NCI-H2227 treated with DMSO at 0.1 percent for 48 hours (cell line): ENCODE measurements at regions not wholly inside any gene's neighbourhood (a gene's known extent, or its start where the extent isn't known, plus 50 kb on each side); places are given as distances from the start of the nearest gene placed in this dataset.

Experiments
- DNase-seq: peaks from one replicate; lab custom pipeline; 2025; lab: John Stamatoyannopoulos, UW

DNA sequence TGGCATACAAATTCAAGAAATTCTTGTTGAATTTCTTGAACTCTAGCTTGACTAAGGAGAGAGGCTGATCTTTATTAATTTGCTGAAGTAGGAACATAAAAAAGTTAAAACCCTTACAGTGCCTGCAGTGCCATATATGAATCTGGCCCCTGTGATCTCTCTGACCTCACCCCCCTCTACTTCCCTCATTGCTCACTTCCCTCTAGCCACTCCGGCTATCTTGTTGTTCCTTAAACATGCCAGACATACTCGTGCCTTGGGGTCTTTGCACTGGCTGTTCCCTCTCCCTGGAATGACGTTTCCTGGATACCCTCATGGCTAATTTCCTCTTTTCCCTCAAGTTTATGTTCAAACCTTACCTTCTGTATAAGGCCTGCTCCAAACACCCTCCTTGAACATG, 246.3 kb upstream of the SIX2 start:
- no peak for DNase-seq

DNA sequence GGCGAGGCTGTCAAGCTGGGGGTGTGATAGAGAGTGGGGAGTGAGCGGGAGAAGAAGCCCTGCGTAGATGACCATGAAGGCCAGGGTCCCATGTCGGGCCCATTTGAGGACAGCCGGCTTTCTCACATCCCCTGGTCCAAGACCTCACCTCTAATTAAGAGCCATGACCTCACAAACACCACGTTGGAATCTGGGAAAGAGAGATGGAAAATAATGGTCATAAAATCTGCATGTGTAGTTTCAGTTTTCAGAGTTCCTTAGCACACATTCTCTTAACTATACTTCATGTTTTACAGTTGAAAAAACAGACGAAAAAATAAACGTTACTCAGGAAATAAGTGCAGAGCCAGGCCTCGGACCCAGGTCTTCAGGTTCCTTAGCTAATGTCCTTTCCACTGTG, 244.8 kb upstream of the SIX2 start:
- DNase-seq: no peak

DNA sequence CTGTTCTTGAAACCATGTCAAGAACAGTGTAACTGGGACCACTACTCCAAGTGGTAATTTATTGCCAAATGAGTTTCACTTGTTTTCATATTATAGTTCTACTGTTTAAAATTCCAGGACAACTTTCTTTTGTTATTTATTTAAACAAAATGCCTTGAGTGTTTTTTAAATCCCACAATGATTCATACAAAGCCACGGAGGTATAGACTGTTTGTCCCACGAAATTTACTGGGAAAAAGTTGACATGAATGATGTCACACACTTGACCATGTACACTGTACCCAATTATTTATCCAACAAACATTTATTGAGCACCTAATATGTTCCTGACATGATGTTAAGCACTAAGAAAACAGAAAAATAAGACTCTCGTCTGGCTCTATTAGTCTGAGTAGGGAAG, 243.9 kb upstream of the SIX2 start:
- no peak for DNase-seq

DNA sequence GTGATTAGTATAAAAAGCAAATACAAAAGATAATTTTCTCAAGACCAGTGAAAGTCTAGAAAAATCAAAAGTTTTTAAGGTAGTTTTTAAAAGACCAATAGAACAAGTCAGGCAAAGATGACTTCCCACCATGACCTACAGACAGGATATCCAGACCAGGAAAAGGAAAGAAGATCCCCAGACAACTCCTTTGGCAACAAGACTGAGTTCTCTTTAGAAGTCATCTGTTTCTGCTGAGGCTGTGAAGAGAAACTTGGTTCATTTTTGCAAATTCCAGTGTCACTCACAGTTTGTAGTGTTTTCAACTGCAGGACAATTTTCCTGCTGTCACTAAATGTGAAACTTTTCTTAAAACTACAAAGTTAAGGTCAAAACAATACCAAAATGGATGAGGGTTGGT, 240.9 kb upstream of the SIX2 start:
- no peak for DNase-seq

DNA sequence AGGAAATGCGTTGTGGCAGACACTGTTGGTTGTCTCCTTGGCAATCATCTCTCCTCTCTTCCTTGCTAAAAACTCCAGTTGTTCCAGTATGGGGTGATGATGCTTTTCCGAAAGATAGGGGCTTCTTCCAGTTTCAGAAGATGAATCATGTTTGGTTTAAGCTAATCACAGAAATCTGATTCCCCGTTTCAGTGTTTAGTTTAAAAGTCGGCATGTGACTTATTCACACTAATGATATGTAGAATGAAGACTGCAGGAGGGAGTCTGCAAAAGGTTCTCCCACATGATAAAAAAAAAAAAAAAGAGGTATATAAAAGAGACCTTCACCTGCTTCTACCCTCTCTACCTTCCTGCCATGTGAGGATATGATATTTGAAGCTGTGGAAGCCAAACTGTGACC, 239.0 kb upstream of the SIX2 start:
- DNase-seq: no peak

DNA sequence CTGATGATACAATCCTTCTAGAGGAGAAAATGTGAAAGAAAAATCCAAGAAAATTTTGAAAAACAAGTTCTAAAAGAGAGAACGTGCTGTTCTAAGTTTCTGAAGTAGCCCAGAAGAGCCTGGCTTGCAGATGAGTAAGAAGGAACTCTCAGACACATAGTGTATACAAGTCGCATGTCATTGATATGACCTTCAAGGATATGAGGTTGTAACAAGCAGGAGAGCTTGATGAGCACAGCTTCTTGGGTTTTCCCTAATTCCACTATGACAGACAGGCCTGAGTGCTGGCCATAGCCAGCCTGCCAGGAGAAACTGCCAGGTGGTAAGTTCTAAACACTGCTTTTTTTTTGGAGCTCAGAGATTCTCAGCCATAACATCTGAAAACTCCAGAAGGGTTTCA, 235.7 kb upstream of the SIX2 start:
- DNase-seq: no peak

DNA sequence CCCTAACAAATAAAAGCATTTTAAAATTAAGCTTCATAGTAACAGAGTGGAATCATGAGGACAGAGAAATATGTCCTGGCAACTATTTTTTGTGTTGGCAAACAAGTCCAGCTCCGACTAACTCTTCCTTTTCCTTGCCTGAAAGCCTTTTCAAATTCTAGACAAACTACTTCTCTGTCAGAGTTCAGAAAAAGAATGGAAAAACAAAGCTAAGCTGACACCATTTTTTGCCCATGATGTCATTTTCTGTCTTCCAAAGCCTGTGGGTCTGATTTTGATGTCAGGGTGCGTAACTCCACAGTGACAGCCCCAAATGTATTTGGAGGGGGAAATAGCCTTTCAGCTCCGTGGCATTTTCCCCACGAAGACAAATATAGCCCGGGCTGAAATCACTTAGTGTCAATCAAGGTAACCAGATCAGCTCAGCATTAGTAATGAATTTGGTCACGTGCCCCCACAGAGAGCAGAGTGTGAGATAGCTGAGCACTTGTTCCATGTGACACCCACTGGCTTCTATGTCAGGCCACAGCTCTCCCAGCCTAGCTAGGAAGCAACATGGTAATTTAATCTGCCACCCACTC, 233.0 kb upstream of the SIX2 start:
- no peak for DNase-seq

DNA sequence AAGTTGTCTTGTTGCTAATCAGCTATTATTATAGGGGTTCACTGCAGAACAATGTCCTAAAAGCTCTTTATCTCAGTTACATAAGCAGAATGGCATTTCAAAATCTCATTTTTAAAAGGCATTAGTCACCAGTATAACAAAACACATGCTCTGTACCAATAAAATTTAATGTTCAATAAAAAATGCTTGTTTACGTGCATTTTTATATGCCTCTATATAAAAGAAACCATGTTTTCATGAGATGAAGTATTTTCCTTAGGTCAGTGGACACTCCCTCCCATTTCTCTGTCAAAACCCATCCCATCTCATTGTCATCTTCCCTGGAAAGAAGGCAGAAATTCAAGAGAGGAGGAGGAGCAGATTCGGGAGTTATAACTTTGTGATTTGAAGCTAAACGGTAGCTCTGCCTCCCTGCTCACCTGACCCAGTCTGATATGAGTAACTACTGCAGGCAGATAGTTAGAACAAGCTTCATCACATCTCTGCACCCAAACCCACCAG, 231.9 kb upstream of the SIX2 start:
- peak; percentile 37 for DNase-seq

DNA sequence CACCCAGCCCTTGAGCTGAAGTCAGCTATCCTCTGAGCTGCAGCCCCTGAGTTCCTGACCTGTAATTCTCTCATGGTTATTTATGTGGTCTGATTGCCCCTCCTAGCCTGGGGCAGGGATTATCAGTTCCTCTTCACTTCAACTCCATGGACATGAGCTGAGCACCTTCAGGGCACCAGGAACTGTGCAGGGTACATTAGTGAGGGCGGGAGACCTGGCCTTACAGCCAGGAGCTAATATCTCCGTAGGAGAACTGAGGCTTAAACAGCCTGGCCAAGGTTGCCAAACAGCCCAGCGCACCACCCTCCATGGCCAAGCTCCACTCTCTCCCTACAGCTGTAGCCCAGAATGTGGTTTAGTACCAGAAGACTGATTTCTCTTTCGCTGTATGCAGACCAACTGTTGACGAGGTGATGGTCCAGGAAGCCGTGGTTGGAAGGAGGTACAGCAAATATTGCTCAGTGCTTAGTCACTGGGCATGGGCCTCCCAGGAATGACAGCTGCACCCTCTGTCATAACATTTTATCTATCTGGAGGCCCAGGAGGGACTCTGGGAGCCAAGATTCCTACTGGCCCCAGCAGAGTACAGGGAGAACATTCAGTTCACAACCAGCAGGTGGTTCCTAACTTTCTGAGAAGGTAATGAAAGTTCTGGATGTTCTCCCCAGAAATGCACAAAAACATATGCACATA, 228.7 kb upstream of the SIX2 start:
- no peak for DNase-seq

DNA sequence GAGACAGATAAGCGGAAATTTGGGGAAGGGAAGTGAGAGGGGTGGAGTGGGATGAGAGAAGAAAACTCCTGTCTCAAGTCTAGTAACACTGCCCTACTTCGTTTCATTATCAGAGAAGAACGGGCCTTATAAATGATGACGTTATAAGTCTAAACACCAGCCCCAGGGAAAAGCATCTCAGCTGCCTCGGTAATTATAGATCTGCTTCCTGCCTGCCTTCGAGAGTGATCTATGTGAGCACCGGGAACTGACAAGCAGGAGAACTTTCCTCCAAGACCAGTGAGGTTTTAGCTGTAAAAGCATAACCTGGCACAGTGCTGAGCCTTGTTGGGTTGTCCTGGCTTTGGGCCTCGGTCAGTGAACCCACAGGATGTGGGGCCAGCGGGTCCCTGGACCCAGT, 227.9 kb upstream of the SIX2 start:
- peak; percentile 41 for DNase-seq

DNA sequence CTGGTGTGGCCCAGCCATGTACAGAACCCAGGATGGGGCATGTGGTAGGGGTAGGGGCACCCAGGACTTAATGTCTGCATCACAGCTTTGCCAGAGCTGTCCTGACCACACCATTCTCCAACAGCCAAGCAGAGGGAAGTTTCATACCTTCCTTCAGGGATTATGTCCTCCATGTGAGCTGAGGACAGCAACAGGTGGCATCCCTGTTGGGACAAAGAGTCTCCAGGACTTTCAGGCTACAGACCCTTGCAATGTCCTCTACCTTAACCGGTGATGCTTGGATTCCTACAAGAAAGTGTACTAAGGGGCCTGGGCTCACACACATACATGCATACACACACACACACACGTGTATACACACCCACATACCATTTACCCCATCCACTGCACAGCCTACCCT, 227.0 kb upstream of the SIX2 start:
- DNase-seq: no peak

DNA sequence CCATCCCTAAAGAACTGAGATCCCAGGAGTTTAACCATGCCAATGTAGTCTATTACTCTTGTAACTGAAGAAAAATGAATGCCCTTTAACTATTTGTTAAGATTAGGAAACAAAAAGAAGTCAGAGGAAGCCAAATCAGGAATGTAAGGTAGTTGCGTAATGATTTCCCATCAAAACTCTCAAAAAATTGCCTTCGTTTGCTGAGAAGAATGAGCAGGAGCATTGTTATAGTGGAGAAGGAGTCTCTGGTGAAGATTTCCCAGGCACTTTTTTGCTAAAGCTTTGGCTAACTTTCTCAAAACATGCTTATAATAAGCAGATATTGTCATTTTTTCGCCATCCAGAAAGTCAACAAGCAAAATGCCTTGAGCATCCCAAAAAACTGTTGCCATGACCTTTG, 224.0 kb upstream of the SIX2 start:
- DNase-seq: no peak

DNA sequence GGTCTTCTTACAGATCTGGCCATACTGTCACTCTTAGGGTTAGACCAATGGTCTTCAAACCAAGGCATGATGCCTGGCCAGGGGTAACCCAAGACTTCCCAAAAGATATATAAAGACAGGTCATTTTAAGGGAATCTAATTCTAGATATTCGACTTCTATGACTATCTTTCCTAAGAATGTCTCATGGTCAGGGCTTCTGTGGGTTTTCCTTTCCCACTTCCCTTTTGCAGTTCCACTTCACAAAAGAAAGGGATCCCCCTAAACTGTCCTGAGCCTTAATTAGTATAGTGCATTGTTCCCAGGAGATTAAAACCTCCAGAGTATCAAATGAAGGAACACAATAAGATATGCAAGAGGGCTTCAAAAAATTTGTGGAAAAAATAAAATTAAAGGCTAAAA, 223.6 kb upstream of the SIX2 start:
- no peak for DNase-seq

DNA sequence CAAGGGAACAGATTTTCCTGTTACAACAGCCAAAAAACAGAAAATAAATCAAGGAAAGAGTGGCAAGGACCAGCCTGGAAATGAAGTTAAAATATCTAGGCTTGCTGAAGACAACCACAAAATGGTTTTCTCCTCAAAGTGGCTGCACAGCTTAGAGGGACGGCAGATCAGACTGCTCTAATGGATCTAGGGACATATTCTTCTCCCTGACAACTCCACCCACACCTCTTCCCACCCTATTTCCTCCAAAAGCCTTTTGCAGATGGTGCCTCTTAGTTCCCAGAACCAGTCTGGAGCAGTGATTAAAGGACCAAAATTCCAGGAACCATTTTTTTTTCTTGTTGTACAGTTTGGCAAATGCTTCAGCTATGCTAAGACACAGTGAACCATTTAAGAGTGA, 220.2 kb upstream of the SIX2 start:
- DNase-seq: no peak

DNA sequence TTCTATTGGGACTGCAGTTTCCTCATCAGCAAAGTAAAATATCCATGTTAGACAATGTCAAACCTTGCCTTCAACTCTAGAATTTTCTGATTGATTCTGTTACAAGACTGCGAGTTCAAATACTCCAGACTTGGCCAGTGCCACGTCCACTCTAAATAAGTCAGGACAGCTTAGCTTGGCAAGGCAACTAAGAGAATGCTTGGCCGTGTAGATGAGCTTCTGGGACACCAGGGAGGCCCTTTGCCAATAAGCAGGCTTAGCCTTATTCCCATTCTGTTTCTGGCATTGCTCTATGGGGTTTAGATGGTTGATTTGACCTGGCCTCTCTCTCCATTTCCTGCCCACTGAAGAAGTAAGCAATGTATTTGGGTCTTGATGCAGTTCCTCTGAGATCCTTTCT, 218.1 kb upstream of the SIX2 start:
- no peak for DNase-seq

DNA sequence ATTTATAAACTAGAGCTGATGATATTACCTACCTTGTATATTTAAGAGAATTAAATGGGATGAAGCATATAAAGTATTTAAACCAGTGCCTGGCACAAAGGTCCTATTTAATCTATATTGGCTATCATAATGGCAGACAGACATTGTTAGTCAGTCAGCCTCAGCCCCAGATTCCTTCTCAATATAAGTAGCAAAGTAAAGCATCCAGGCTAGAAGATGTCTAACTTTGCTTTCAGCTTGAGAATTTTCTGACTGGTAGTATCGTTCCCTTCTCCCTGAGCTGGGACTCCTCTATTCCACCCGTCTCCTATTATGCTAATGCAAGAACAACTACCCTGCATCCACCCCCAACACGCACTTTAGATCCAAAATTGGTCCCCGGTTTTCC, 215.7 kb upstream of the SIX2 start:
- DNase-seq: no peak

DNA sequence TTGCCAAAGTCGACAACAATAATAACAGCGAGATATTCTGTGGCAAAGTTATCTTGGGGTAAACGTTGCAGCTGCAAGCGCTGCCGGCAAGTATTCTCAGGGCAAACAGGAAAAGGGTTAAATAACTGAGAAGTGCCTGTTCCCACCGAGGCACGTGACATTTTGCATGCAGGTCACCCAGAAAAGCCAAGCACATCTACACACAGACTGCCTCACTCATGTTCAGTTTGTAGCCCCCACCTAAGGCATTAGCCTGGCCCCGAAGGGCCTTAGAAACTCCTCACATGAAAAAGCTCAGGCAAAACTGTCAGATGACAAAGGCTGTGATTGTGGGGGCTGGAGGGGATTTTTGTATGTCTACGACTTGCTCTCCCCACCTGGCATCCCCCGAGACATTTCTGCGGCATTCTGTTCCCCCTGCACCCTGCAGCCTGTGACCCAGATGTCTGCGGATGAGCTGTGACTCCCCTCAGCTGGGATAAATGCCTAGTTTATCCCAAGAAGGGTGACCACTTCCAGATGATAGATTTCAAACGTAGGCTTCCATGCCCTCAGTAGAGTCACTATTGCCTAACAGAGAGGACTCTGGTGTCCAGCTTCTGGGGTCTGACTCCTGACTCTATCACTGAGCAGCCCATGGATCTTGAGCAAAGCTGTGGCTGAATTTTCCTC, 215.2 kb upstream of the SIX2 start:
- no peak for DNase-seq

DNA sequence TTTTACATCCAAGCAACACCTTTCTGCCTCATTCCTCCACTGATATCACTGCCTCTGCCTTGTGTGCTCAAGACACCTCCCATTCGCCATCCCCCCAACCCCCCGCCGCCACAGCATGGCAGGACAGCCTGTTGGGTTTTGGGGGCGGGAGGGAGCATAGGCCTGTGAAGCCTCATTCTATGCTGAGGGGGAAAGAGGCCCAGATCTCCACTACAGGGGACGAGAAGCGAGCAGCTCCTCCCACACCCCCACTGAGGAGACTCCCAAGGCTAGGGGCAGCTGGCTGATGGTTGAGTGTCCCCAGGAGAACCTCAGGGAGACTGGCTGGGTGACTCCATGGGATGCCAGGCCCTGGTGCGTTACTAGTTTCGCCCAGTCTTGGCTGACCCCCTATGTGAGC, 214.3 kb upstream of the SIX2 start:
- no peak for DNase-seq

DNA sequence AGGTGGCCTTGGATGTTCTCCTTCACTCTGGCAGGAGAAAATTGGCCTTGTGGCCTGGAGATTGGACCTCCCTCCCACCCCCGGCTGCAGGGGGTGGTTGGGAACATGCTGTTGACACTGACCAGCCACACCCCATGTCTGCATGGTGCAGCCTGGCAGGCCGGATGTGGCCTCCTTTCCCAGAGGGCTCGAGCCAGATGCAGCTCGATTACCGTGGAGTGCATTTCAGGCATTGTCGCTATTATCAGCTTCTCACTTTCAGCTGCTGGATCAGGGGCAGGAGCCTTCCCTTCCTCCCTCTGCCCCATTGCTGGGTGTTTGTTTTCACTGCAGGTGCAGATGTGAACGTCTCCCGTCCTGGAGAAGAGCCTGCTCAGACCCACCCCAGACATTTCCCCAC, 211.0 kb upstream of the SIX2 start:
- no peak for DNase-seq

DNA sequence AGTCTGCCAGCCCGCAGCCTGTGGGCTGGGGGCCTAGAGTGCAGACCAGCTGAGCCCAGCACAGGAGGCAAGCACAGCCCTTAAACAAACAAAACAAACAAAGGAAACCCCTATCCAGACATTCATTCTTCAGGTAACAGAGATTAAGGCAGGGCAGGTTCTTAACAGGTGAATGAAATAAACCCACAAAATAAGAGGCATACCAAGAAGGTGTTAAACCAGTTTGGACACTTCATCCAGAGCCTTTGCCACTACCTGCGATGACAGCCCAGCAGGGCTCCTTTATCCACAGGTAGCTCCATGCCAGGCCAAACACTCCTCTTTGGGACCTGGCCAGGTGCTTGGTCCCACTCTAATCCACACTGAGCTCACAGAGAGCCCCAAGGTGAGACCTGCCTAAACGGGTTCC, 209.7 kb upstream of the SIX2 start:
- DNase-seq: no peak

DNA sequence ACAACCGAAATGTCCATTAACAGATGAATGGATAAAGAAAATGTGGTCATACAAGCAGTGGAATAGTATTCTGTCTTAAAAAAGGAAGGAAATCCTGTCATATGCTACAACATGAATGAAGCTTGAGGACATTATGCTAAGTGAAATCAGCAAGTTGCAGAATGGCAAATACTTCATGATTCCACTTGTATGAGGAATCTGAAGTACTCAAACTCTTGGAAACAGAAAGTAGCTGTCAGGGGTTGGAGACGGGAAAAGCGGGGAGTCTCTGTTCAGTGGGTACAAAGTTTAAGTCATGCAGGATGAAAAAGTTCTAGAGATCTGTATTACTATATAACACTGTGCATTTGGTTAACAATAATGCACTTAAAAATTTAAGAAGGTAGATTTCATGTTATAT, 209.0 kb upstream of the SIX2 start:
- DNase-seq: no peak

DNA sequence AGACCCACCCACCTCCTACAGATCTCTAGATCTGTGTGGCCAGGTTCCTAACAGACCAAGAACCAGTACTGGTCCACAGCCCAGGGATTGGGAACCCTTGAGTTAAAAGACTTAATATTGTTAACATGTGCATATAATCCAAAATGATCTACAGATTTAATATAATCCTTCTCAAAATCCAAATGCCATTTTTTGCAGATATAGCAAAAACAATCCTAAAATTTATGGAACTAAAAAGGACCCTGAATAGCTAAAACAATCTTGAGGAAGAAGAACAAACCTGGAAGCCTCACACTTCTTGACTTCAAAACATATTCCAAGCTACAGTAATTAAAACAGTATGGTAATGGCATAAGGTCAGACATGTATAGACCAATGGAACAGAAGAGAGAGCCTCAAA, 206.9 kb upstream of the SIX2 start:
- DNase-seq: no peak

DNA sequence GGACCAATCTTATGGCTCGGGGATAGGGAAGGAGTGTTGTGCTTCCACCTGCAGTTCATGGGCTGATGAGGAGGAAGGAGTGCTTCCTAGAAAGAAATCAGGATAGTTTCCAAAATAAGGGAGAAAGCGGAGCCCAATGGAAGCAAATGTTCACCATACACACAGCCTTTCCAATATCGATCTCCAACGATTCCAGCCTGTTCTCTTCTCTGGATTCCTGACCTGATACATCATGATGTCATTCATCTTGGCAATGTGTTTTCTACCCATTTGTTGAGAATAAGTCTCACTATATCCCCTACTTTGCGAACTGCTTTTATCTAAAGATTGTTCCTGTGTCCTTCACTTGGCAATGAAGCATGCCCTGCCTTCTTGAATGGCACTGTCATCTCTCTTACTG, 205.3 kb upstream of the SIX2 start:
- no peak for DNase-seq
